Esophagus muscularis mucosa (tissue), 4 donors: ENCODE measurements at regions not wholly inside any gene's neighbourhood (a gene's known extent, or its start where the extent isn't known, plus 50 kb on each side); places are given as distances from the start of the nearest gene placed in this dataset.

Experiments
- CTCF ChIP-seq, 3 experiments: fragments of 200-600 bp in 2 of 3; fragments of 450-650 bp in 1 of 3; sonication (generic) in 2 of 3; IDR thresholded peaks; one replicate each; pipeline ENCODE4 v1.5.1; 2017 to 2019; ENCODE audit warnings: antibody characterized with exemption in 3 of 3, mild to moderate bottlenecking in 2 of 3, moderate library complexity in 1 of 3
- EP300 ChIP-seq: sonication (generic); formaldehyde crosslinking; IDR thresholded peaks from one replicate; pipeline ENCODE4 v1.6.1; 2017; ENCODE audit warnings: antibody characterized with exemption
- POLR2A ChIP-seq: fragments of 450-650 bp; IDR thresholded peaks from one replicate; pipeline ENCODE4 v1.6.1; 2017; ENCODE audit warnings: antibody characterized with exemption, moderate library complexity, mild to moderate bottlenecking, low read depth

GRCh38 chr2:18441583-18441982 lies 118.9 kb downstream of the RDH14 start:
- TF ChIP-seq CTCF (IDR thresholded peaks at IDR 0.05), result no peak
- no peak for TF ChIP-seq POLR2A
- no peak for TF ChIP-seq EP300
